ENCODE measurements at regions not wholly inside any gene's neighbourhood (a gene's known extent, or its start where the extent isn't known, plus 50 kb on each side); places are given as distances from the start of the nearest gene placed in this dataset.

- peak overlapping the region in 1 of 3 experiments; percentile 31; a peak in 1 of 7 replicates for H3K27ac Mint-ChIP-seq
- peaks cover 73 to 76% of the 10 kb centered on the region in 2 experiments for H3K4me1 Mint-ChIP-seq
- no CpG with 5 or more reads among the region's 5 CpGs for WGBS (ENCODE audit: extremely low coverage, insufficient read length, low lambda C conversion rate)
Observed at GRCh38 chr20:17872959-17873358, 95.6 kb downstream of the SNX5 start.

More at GRCh38 chr20:17872959-17873358, 95.6 kb downstream of the SNX5 start:
- no peaks in the 10 kb centered on the region for H3K79me2 ChIP-seq (ENCODE audit: insufficient read depth, low read length)
- Mint-ChIP-seq H3K4me3 (no peak overlapping the region), H3K27me3 (ENCODE audit: low read depth) (peaks cover 6% of the 10 kb centered on the region), H3K36me3 (ENCODE audit: insufficient read depth in 1 of 3, low read depth in 3 of 3) (peaks cover 0 to 2% (median 0%) of the 10 kb centered on the region in 3 experiments; a peak in 1 of 7 replicates), H3K9me3 (no peaks in the 10 kb centered on the region; a peak in 1 of 5 replicates)
- no peak overlapping the region for H4K91ac ChIP-seq (ENCODE audit: insufficient read length, low read depth, low read length)
- H3K4ac ChIP-seq (ENCODE audit: low read depth, low read length) = no peak overlapping the region
- no peak overlapping the region for H4K8ac ChIP-seq (replicated peaks; ENCODE audit: insufficient read length, low read depth, low read length)
- no peaks in the 10 kb centered on the region for H3K79me1 ChIP-seq (ENCODE audit: insufficient read depth, low read depth, low read length, poor library complexity, severe bottlenecking)
- no peak overlapping the region for H2BK120ac ChIP-seq (ENCODE audit: low read depth, low read length, poor library complexity, severe bottlenecking)
- DNase-seq = no peak
- H3K23ac ChIP-seq (ENCODE audit: insufficient read length, low read depth, low read length) = no peak overlapping the region
- H3K18ac ChIP-seq (ENCODE audit: insufficient read length, low read depth, low read length) = no peak overlapping the region
- no peak overlapping the region for H3K27ac ChIP-seq (ENCODE audit: insufficient read length, low read depth, low read length)
- no peak overlapping the region for H2BK15ac ChIP-seq (ENCODE audit: low read depth, low read length)
- H3K14ac ChIP-seq (ENCODE audit: insufficient read depth, low read length) = no peak overlapping the region
- no peak overlapping the region for H3T11ph ChIP-seq (ENCODE audit: low read length)
- H3K4me1 ChIP-seq (ENCODE audit: insufficient read depth, low read length) = peaks cover 10% of the 10 kb centered on the region; the same call in 1 of the 2 replicates
- no peak overlapping the region for H2AFZ ChIP-seq (ENCODE audit: low read length)
- no peak overlapping the region for H3K56ac ChIP-seq (ENCODE audit: insufficient read length, low read depth, low read length)
- no peaks in the 10 kb centered on the region for H4K20me1 ChIP-seq (ENCODE audit: control insufficient read depth, insufficient read depth, insufficient read length)
- H3K4me2 ChIP-seq (ENCODE audit: insufficient read depth, insufficient read length, low read length) = no peak overlapping the region
- no peak overlapping the region for H2BK20ac ChIP-seq (ENCODE audit: low read depth, low read length, poor library complexity, severe bottlenecking)
- H3K23me2 ChIP-seq (ENCODE audit: insufficient read length, low read depth, low read length, poor library complexity, severe bottlenecking) = no peaks in the 10 kb centered on the region
- no peak for TF ChIP-seq CTCF (conservative IDR thresholded peaks at IDR 0.05)
- H2BK5ac ChIP-seq (ENCODE audit: insufficient read length, low read length) = no peak overlapping the region
- H4K5ac ChIP-seq (ENCODE audit: insufficient read length, low read depth, low read length) = no peak overlapping the region
- no peaks in the 10 kb centered on the region for H3K27me3 ChIP-seq (ENCODE audit: insufficient read depth, low read length)
- no peak overlapping the region for H2BK12ac ChIP-seq (ENCODE audit: insufficient read length, low read depth, low read length)
- H2AK5ac ChIP-seq (ENCODE audit: insufficient read length, low read length) = no peak overlapping the region
- H3K9ac ChIP-seq (ENCODE audit: extremely low read depth, insufficient read length, low read length) = no peak overlapping the region
- H3K9me3 ChIP-seq (ENCODE audit: control insufficient read depth, low read depth, low read length) = no peaks in the 10 kb centered on the region

All from H9 (cell line).